Left lung (tissue), 4 donors: ENCODE measurements at regions not wholly inside any gene's neighbourhood (a gene's known extent, or its start where the extent isn't known, plus 50 kb on each side); places are given as distances from the start of the nearest gene placed in this dataset.

Experiments
- ATAC-seq: fragments of 200-7000 bp; cut with Tn5 transposase; one replicate; pipeline ENCODE4 v1.9.1; 2020; ENCODE audit warnings: moderate library complexity
- DNase-seq, 4 donors: peaks; one replicate each; pipeline ENCODE4 v3.0.0-alpha.2; 2013 to 2020
- H3K27ac ChIP-seq, 2 donors: fragments of 200-600 bp; sonication (generic) in 1 of 2; one replicate each; pipeline versions ENCODE4 v1.5.0 to v1.8.0; 2020 to 2021
- H3K27me3 ChIP-seq, 2 donors: fragments of 200-600 bp; sonication (generic) in 1 of 2; one replicate each; pipeline versions ENCODE4 v1.5.0 to v1.8.0; 2020 to 2021
- H3K36me3 ChIP-seq, 2 donors: fragments of 200-600 bp; sonication (generic) in 1 of 2; one replicate each; pipeline versions ENCODE4 v1.5.0 to v1.8.0; 2020 to 2021
- H3K4me1 ChIP-seq, 2 donors: fragments of 200-600 bp; one replicate each; pipeline ENCODE4 v1.8.0; 2021
- H3K4me3 ChIP-seq, 2 donors: fragments of 200-600 bp; sonication (generic) in 1 of 2; one replicate each; pipeline versions ENCODE4 v1.5.0 to v1.8.0; 2020 to 2021; ENCODE audit warnings: mild to moderate bottlenecking in 1 of 2
- H3K9me3 ChIP-seq, 2 donors: fragments of 200-600 bp; sonication (generic) in 1 of 2; one replicate each; pipeline versions ENCODE4 v1.5.0 to v1.8.0; 2020 to 2021
- CTCF ChIP-seq, 2 donors: fragments of 200-600 bp; sonication (generic) in 1 of 2; IDR thresholded peaks; one replicate each; pipeline versions ENCODE4 v1.5.0 to v1.8.0; 2021; ENCODE audit warnings: antibody characterized with exemption in 2 of 2
- intact Hi-C, 2 donors: fragments of 100-400 bp; cut with DNase I; formaldehyde crosslinking; loops; one replicate each; pipeline versions ENCODE4 v1.11.2 to v1.14.2; 2022
- donor health status: DM: no; HTN: yes; CAD: no.
- donor health status: DM: no; HTN: no; CAD: no.

- Histone ChIP-seq H3K4me3 (no peak overlapping the region), H3K27me3 (peaks cover 0 to 30% of the 10 kb centered on the region in 2 donors), H3K27ac (no peak overlapping the region), H3K36me3 (no peaks in the 10 kb centered on the region), H3K9me3 (no peaks in the 10 kb centered on the region), H3K4me1 (no peaks in the 10 kb centered on the region)
- no peak for ATAC-seq
- intact Hi-C loops, result no loop called here
- DNase-seq, result no peak
- TF ChIP-seq CTCF (IDR thresholded peaks at IDR 0.05), result no peak
These were observed 137.5 kb upstream of the OTOS start for GRCh38 chr2:240277807-240278522.

- intact Hi-C loops, result no loop called here
- H3K36me3 ChIP-seq, result no peaks in the 10 kb centered on the region
- no peak for ATAC-seq
These were observed 138.2 kb upstream of the OTOS start for GRCh38 chr2:240278661-240279060.

GRCh38 chr2:240280621-240281020 lies 140.2 kb upstream of the OTOS start:
- TF ChIP-seq CTCF (IDR thresholded peaks at IDR 0.05), result no peak
- intact Hi-C loops, result no loop called here
- H3K4me3 ChIP-seq, result no peak overlapping the region
- H3K27ac ChIP-seq, result no peak overlapping the region
- H3K4me1 ChIP-seq, result no peaks in the 10 kb centered on the region
- H3K9me3 ChIP-seq, result no peaks in the 10 kb centered on the region
- ATAC-seq (no peak), DNase-seq (no peak)
- H3K36me3 ChIP-seq, result no peaks in the 10 kb centered on the region
- peaks cover 0 to 24% of the 10 kb centered on the region in 2 donors for H3K27me3 ChIP-seq

More at GRCh38 chr2:240278661-240279060, 138.2 kb upstream of the OTOS start:
- Histone ChIP-seq H3K9me3 (no peaks in the 10 kb centered on the region), H3K4me3 (no peak overlapping the region), H3K4me1 (no peaks in the 10 kb centered on the region), H3K27ac (no peak overlapping the region), H3K27me3 (peaks cover 0 to 27% of the 10 kb centered on the region in 2 donors)
- TF ChIP-seq CTCF (IDR thresholded peaks at IDR 0.05), result no peak
- DNase-seq, result no peak

- Histone ChIP-seq H3K27me3 (no peaks in the 10 kb centered on the region), H3K9me3 (no peaks in the 10 kb centered on the region), H3K36me3 (no peaks in the 10 kb centered on the region), H3K4me3 (no peak overlapping the region), H3K27ac (no peak overlapping the region), H3K4me1 (no peaks in the 10 kb centered on the region)
- no peak for TF ChIP-seq CTCF (IDR thresholded peaks at IDR 0.05)
- intact Hi-C loops, result no loop called here
- ATAC-seq (no peak), DNase-seq (no peak)
These were observed 144.2 kb upstream of the OTOS start for GRCh38 chr2:240284503-240285259.

GRCh38 chr2:240285725-240286124 lies 145.3 kb upstream of the OTOS start:
- no peak for DNase-seq
- no peaks in the 10 kb centered on the region for H3K36me3 ChIP-seq
- H3K9me3 ChIP-seq, result no peaks in the 10 kb centered on the region
- intact Hi-C loops, result no loop called here
- no peak for TF ChIP-seq CTCF (IDR thresholded peaks at IDR 0.05)
- no peak for ATAC-seq
- H3K27me3 ChIP-seq, result peaks cover 0 to 6% of the 10 kb centered on the region in 2 donors
- no peak overlapping the region for H3K27ac ChIP-seq
- no peaks in the 10 kb centered on the region for H3K4me1 ChIP-seq
- H3K4me3 ChIP-seq, result no peak overlapping the region
